Mononuclear cell (primary cell): ENCODE measurements at regions not wholly inside any gene's neighbourhood (a gene's known extent, or its start where the extent isn't known, plus 50 kb on each side); places are given as distances from the start of the nearest gene placed in this dataset.

Experiments
- H3K27me3 ChIP-seq: 2 replicates; pipeline ENCODE4 v1.6.0; 2011; ENCODE audit warnings: low read length, control low read depth; ENCODE audit not compliant: insufficient read depth
- H3K4me1 ChIP-seq: 2 replicates; pipeline ENCODE4 v1.5.1; 2011; ENCODE audit warnings: mild to moderate bottlenecking, low read length, control low read depth; ENCODE audit not compliant: insufficient read depth
- H3K4me3 ChIP-seq: 2 replicates; pipeline ENCODE4 v1.5.1; 2011; ENCODE audit warnings: mild to moderate bottlenecking, low read length, moderate library complexity
- H3K9me3 ChIP-seq: 2 replicates; pipeline ENCODE4 v1.5.1; 2011; ENCODE audit warnings: low read depth, mild to moderate bottlenecking, control low read depth, low read length

- Histone ChIP-seq H3K27me3 (no peaks in the 10 kb centered on the region), H3K4me3 (no peak overlapping the region), H3K9me3 (no peaks in the 10 kb centered on the region), H3K4me1 (no peaks in the 10 kb centered on the region)
Observed at GRCh38 chr6:144644776-144645175, 359.6 kb downstream of the UTRN start.

GRCh38 chr6:144646093-144647056 is 361.2 kb downstream of the UTRN start:
- no peaks in the 10 kb centered on the region for H3K27me3 ChIP-seq
- H3K4me3 ChIP-seq, result no peak overlapping the region
- no peaks in the 10 kb centered on the region for H3K4me1 ChIP-seq
- H3K9me3 ChIP-seq, result no peaks in the 10 kb centered on the region

GRCh38 chr6:144647406-144647964 is 362.4 kb downstream of the UTRN start:
- no peaks in the 10 kb centered on the region for H3K9me3 ChIP-seq
- no peaks in the 10 kb centered on the region for H3K4me1 ChIP-seq
- no peak overlapping the region for H3K4me3 ChIP-seq
- H3K27me3 ChIP-seq, result no peaks in the 10 kb centered on the region

GRCh38 chr6:144647971-144648651 is 363.0 kb downstream of the UTRN start:
- Histone ChIP-seq H3K9me3 (no peaks in the 10 kb centered on the region), H3K4me3 (no peak overlapping the region), H3K4me1 (peaks cover 3% of the 10 kb centered on the region), H3K27me3 (no peaks in the 10 kb centered on the region)

GRCh38 chr6:144649085-144649484 is 363.9 kb downstream of the UTRN start:
- H3K4me1 ChIP-seq, result peaks cover 8% of the 10 kb centered on the region
- no peaks in the 10 kb centered on the region for H3K27me3 ChIP-seq
- H3K9me3 ChIP-seq, result no peaks in the 10 kb centered on the region
- no peak overlapping the region for H3K4me3 ChIP-seq

- Histone ChIP-seq H3K9me3 (no peaks in the 10 kb centered on the region), H3K4me3 (no peak overlapping the region), H3K27me3 (no peaks in the 10 kb centered on the region)
Observed at GRCh38 chr6:144651234-144651633, 366.1 kb downstream of the UTRN start.

GRCh38 chr6:144652292-144652891 is 367.3 kb downstream of the UTRN start:
- H3K4me1 ChIP-seq, result peaks cover 15% of the 10 kb centered on the region
- no peak overlapping the region for H3K4me3 ChIP-seq
- no peaks in the 10 kb centered on the region for H3K27me3 ChIP-seq
- no peaks in the 10 kb centered on the region for H3K9me3 ChIP-seq

More at GRCh38 chr6:144651234-144651633, 366.1 kb downstream of the UTRN start:
- peaks cover 13% of the 10 kb centered on the region for H3K4me1 ChIP-seq

- no peak overlapping the region for H3K4me3 ChIP-seq
- H3K4me1 ChIP-seq, result peaks cover 24% of the 10 kb centered on the region
- H3K27me3 ChIP-seq, result no peaks in the 10 kb centered on the region
- H3K9me3 ChIP-seq, result no peaks in the 10 kb centered on the region
Observed at GRCh38 chr6:144653885-144654505, 368.9 kb downstream of the UTRN start.

GRCh38 chr6:144654506-144654905 is 369.4 kb downstream of the UTRN start:
- Histone ChIP-seq H3K4me3 (no peak overlapping the region), H3K4me1 (peaks cover 29% of the 10 kb centered on the region), H3K9me3 (no peaks in the 10 kb centered on the region), H3K27me3 (no peaks in the 10 kb centered on the region)

- Histone ChIP-seq H3K4me1 (peaks cover 37% of the 10 kb centered on the region), H3K27me3 (no peaks in the 10 kb centered on the region), H3K4me3 (no peak overlapping the region), H3K9me3 (no peaks in the 10 kb centered on the region)
Observed at GRCh38 chr6:144655376-144655775, 370.2 kb downstream of the UTRN start.

- Histone ChIP-seq H3K27me3 (no peaks in the 10 kb centered on the region), H3K4me1 (peaks cover 51% of the 10 kb centered on the region), H3K9me3 (no peaks in the 10 kb centered on the region), H3K4me3 (no peak overlapping the region)
Observed at GRCh38 chr6:144657691-144658090, 372.6 kb downstream of the UTRN start.

GRCh38 chr6:144659202-144660182 is 374.4 kb downstream of the UTRN start:
- H3K27me3 ChIP-seq, result no peaks in the 10 kb centered on the region
- peak overlapping the region; percentile 40 for H3K4me3 ChIP-seq
- peaks cover 51% of the 10 kb centered on the region for H3K4me1 ChIP-seq
- H3K9me3 ChIP-seq, result no peaks in the 10 kb centered on the region

GRCh38 chr6:144660561-144661115 is 375.5 kb downstream of the UTRN start:
- Histone ChIP-seq H3K27me3 (no peaks in the 10 kb centered on the region), H3K4me3 (peak overlapping the region; percentile 40), H3K9me3 (no peaks in the 10 kb centered on the region), H3K4me1 (peaks cover 55% of the 10 kb centered on the region)
